H1 (cell line): ENCODE measurements at regions not wholly inside any gene's neighbourhood (a gene's known extent, or its start where the extent isn't known, plus 50 kb on each side); places are given as distances from the start of the nearest gene placed in this dataset.

ENCODE experiments used
- CTCF ChIA-PET: fragments of 300-600 bp; sonication (Branson Sonifier 250); formaldehyde crosslinking; loops from one replicate; lab custom pipeline; 2021; ENCODE audit not compliant: partially characterized antibody; lab: Charles Lee
- POLR2A ChIA-PET: fragments of 300-600 bp; sonication (Branson Sonifier 250); formaldehyde crosslinking; loops from one replicate; lab custom pipeline; 2021; ENCODE audit warnings: inconsistent platforms; ENCODE audit not compliant: partially characterized antibody; lab: Charles Lee
- DNase-seq, 2 experiments: peaks; one replicate each; pipeline versions ENCODE4 v3.0.0 to v3.0.0-alpha.2; 2010 to 2022; ENCODE audit warnings: low spot score in 2 of 2, low read depth in 1 of 2, mixed read lengths in 1 of 2
- FAIRE-seq: peaks from 2 replicates; lab custom pipeline; 2011; peaks lifted over from hg19 to GRCh38; lab: Jason Lieb, UNC
- H2AFZ ChIP-seq: 2 replicates; pipeline ENCODE4 v1.8.1; 2012; ENCODE audit warnings: low read length, inconsistent platforms
- H2AK5ac ChIP-seq: 2 replicates; pipeline ENCODE4 v1.6.1; 2013; ENCODE audit warnings: low read depth, low read length
- H2BK120ac ChIP-seq: replicated peaks from 2 replicates; pipeline ENCODE3; 2013; ENCODE audit warnings: low read depth, low read length, inconsistent platforms
- H2BK12ac ChIP-seq: 2 replicates; pipeline ENCODE4 v1.6.1; 2013; ENCODE audit warnings: low read depth, low read length
- H2BK15ac ChIP-seq: 2 replicates; pipeline ENCODE4 v1.6.1; 2013; ENCODE audit warnings: low read length
- H2BK20ac ChIP-seq: 2 replicates; pipeline ENCODE4 v1.6.1; 2013; ENCODE audit warnings: low read length
- H2BK5ac ChIP-seq: 2 replicates; pipeline ENCODE4 v1.6.1; 2013; ENCODE audit warnings: low read depth, low read length
- H3K14ac ChIP-seq: 2 replicates; pipeline ENCODE4 v1.6.1; 2013; ENCODE audit warnings: inconsistent platforms; ENCODE audit not compliant: insufficient read length
- H3K18ac ChIP-seq: 2 replicates; pipeline ENCODE4 v1.6.1; 2013; ENCODE audit warnings: low read length; ENCODE audit errors: extremely low read depth
- H3K23ac ChIP-seq: 2 replicates; pipeline ENCODE4 v1.6.1; 2013; ENCODE audit warnings: inconsistent platforms; ENCODE audit not compliant: insufficient read length
- H3K23me2 ChIP-seq: 2 replicates; pipeline ENCODE4 v1.6.1; 2013; ENCODE audit warnings: low read depth, low read length
- H3K27ac ChIP-seq: 2 replicates; pipeline ENCODE4 v1.6.1; 2011; ENCODE audit warnings: low read depth, low read length, inconsistent platforms
- H3K27me3 ChIP-seq, 4 experiments: replicated peaks in 1 of 4; 1 replicate in 1 of 4; 2 replicates in 3 of 4; pipeline versions ENCODE4 v1.6.1 to v1.8.1; 2011 to 2013; ENCODE audit warnings: low read length in 3 of 4, mild to moderate bottlenecking in 3 of 4, inconsistent platforms in 2 of 4, mixed read lengths in 2 of 4, moderate library complexity in 1 of 4; ENCODE audit not compliant: control insufficient read depth in 3 of 4, insufficient read depth in 3 of 4; ENCODE audit errors: extremely low read depth in 1 of 4
- H3K36me3 ChIP-seq, 4 experiments: 2 replicates each; pipeline versions ENCODE4 v1.6.1 to v1.8.1; 2011 to 2013; ENCODE audit warnings: mild to moderate bottlenecking in 4 of 4, low read length in 3 of 4, moderate library complexity in 2 of 4, control low read depth in 1 of 4, inconsistent platforms in 1 of 4; ENCODE audit not compliant: insufficient read depth in 4 of 4, control insufficient read depth in 2 of 4
- H3K4ac ChIP-seq: replicated peaks from 2 replicates; pipeline ENCODE3; 2013; ENCODE audit warnings: low read length, low read depth, mixed read lengths, inconsistent platforms; ENCODE audit not compliant: insufficient read length
- H3K4me1 ChIP-seq, 4 experiments: replicated peaks in 1 of 4; 1 replicate in 1 of 4; 2 replicates in 3 of 4; pipeline versions ENCODE4 v1.6.1 to v1.8.1; 2011 to 2013; ENCODE audit warnings: low read length in 3 of 4, inconsistent platforms in 2 of 4, mixed read lengths in 1 of 4; ENCODE audit not compliant: insufficient read depth in 4 of 4, control insufficient read depth in 3 of 4
- H3K4me2 ChIP-seq, 2 experiments: 2 replicates each; pipeline versions ENCODE4 v1.6.1 to v1.8.1; 2011 to 2013; ENCODE audit warnings: low read depth in 2 of 2, low read length in 2 of 2, control low read depth in 1 of 2, inconsistent platforms in 1 of 2, mild to moderate bottlenecking in 1 of 2; ENCODE audit not compliant: insufficient read depth in 1 of 2
- H3K4me3 ChIP-seq, 4 experiments: fragments of 200-600, 300-600 bp in 1 of 4; sonication (generic), shearing (Covaris generic), sonication (Bioruptor Twin) in 1 of 4; 2 replicates each; pipeline versions ENCODE4 v1.5.1 to v1.8.1; 2011 to 2016; ENCODE audit warnings: low read length in 4 of 4, low read depth in 3 of 4, control low read depth in 2 of 4, inconsistent platforms in 2 of 4, mild to moderate bottlenecking in 2 of 4, mixed read lengths in 1 of 4, moderate library complexity in 1 of 4; ENCODE audit not compliant: insufficient read depth in 2 of 4; ENCODE audit errors: extremely low read depth in 1 of 4
- H3K56ac ChIP-seq: replicated peaks from 2 replicates; pipeline ENCODE3; 2013; ENCODE audit warnings: low read depth, mild to moderate bottlenecking, mixed read lengths, low read length, inconsistent platforms; ENCODE audit not compliant: insufficient read length
- H3K79me1 ChIP-seq: 2 replicates; pipeline ENCODE4 v1.6.1; 2013; ENCODE audit warnings: low read depth, low read length, control low read depth
- H3K79me2 ChIP-seq, 2 experiments: 2 replicates each; pipeline versions ENCODE4 v1.6.1 to v1.8.1; 2012 to 2013; ENCODE audit warnings: low read length in 2 of 2, mild to moderate bottlenecking in 2 of 2, inconsistent platforms in 1 of 2; ENCODE audit not compliant: insufficient read depth in 2 of 2, control insufficient read depth in 1 of 2
- H3K9ac ChIP-seq, 4 experiments: replicated peaks in 1 of 4; 1 replicate in 1 of 4; 2 replicates in 3 of 4; pipeline versions ENCODE4 v1.6.1 to v1.8.1; 2011 to 2013; ENCODE audit warnings: low read depth in 3 of 4, low read length in 3 of 4, control low read depth in 2 of 4, mild to moderate bottlenecking in 2 of 4, moderate library complexity in 2 of 4, inconsistent platforms in 1 of 4; ENCODE audit errors: extremely low read depth in 1 of 4
- H3K9me3 ChIP-seq, 2 experiments: 2 replicates each; pipeline versions ENCODE4 v1.6.1 to v1.8.1; 2012 to 2013; ENCODE audit warnings: mild to moderate bottlenecking in 2 of 2, moderate library complexity in 2 of 2, control low read depth in 1 of 2, inconsistent platforms in 1 of 2, low read depth in 1 of 2, low read length in 1 of 2, mixed read lengths in 1 of 2; ENCODE audit not compliant: insufficient read depth in 2 of 2
- H4K20me1 ChIP-seq, 2 experiments: replicated peaks in 1 of 2; 2 replicates each; pipeline versions ENCODE3 to v1.8.1; 2011 to 2013; ENCODE audit warnings: inconsistent platforms in 2 of 2, low read length in 2 of 2, mild to moderate bottlenecking in 1 of 2; ENCODE audit not compliant: insufficient read depth in 2 of 2, control insufficient read depth in 1 of 2
- H4K5ac ChIP-seq: 2 replicates; pipeline ENCODE4 v1.6.1; 2013; ENCODE audit warnings: low read length, low read depth, mixed read lengths, inconsistent platforms; ENCODE audit not compliant: insufficient read length
- H4K8ac ChIP-seq: 2 replicates; pipeline ENCODE4 v1.8.0; 2013; ENCODE audit warnings: mild to moderate bottlenecking, moderate library complexity, low read length, inconsistent platforms; ENCODE audit not compliant: insufficient read depth; ENCODE audit errors: extremely low read depth
- H4K91ac ChIP-seq: replicated peaks from 2 replicates; pipeline ENCODE3; 2013; ENCODE audit warnings: low read length, mixed read lengths, inconsistent platforms; ENCODE audit not compliant: insufficient read length
- ATF3 ChIP-seq: IDR thresholded peaks from 2 replicates; pipeline ENCODE4 v1.6.1; 2011; ENCODE audit warnings: low read depth, mild to moderate bottlenecking, low read length; ENCODE audit not compliant: insufficient read depth
- GABPA ChIP-seq: IDR thresholded peaks from 2 replicates; pipeline ENCODE4 v1.6.1; 2011; ENCODE audit warnings: mild to moderate bottlenecking, low read length, moderate library complexity, borderline replicate concordance; ENCODE audit not compliant: insufficient read depth
- KDM4A ChIP-seq: IDR thresholded peaks from one replicate; pipeline ENCODE4 v1.7.1; 2012; ENCODE audit warnings: low read depth, mild to moderate bottlenecking, moderate library complexity, low read length, inconsistent platforms; ENCODE audit not compliant: severe bottlenecking
- NRF1 ChIP-seq: IDR thresholded peaks from 2 replicates; pipeline ENCODE4 v1.6.1; 2011; ENCODE audit warnings: mild to moderate bottlenecking, low read depth, low read length, improper control_type of control experiment
- PHF8 ChIP-seq: fragments of 200-600 bp; sonication (generic); conservative IDR thresholded peaks from 2 replicates; pipeline ENCODE4 v1.7.1; 2012; ENCODE audit warnings: low read depth, mild to moderate bottlenecking, inconsistent platforms, low read length, moderate library complexity
- POLR2AphosphoS5 ChIP-seq: IDR thresholded peaks from 2 replicates; pipeline ENCODE4 v1.6.1; 2011; ENCODE audit warnings: low read depth, low read length
- RXRA ChIP-seq: IDR thresholded peaks from 2 replicates; pipeline ENCODE4 v1.6.1; 2011; ENCODE audit warnings: low read depth, mild to moderate bottlenecking, low read length, moderate library complexity; ENCODE audit not compliant: insufficient read depth
- SIN3A ChIP-seq, 2 experiments: IDR thresholded peaks in 1 of 2; conservative IDR thresholded peaks in 1 of 2; 2 replicates each; pipeline ENCODE4 v1.6.1; 2011 to 2012; ENCODE audit warnings: low read length in 2 of 2, improper control_type of control experiment in 1 of 2, low read depth in 1 of 2, mild to moderate bottlenecking in 1 of 2
- WGBS, 2 experiments: shearing (Covaris generic) in 1 of 2; methylation state at CpG; one replicate each; pipeline versions ENCODE4 v1.1.6 to v1.1.7; 2013 to 2015; ENCODE audit warnings: low lambda C conversion rate in 2 of 2, mixed read lengths in 2 of 2, inconsistent platforms in 1 of 2, low coverage in 1 of 2, missing lambda C conversion rate in 1 of 2; ENCODE audit not compliant: insufficient replicate concordance in 2 of 2, insufficient coverage in 1 of 2, insufficient read length in 1 of 2; ENCODE audit errors: extremely low coverage in 1 of 2, missing lambda C conversion rate in 1 of 2; 5-methylcytosine and 5-hydroxymethylcytosine counted together

DNA sequence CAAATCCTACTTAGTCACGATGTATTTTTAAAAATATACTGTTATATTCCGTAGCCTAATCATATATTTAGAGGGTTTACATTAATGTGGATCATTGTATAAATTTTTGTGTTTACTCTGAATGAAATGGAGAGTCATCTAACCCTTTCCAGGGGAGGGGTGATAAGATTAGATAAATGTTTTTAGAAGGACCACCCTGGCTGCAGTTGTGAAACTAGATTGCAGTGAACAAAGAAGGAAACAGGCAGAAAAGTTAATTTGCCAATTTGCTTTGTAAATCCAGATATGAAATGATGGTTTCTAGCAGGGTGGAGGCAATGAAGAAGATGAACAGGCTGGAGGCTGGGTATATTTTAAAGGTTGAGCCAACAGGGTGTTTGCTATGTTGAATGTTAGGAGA lies 477.7 kb upstream of the ZMIZ1 start:
- Histone ChIP-seq H2AFZ (no peak overlapping the region), H4K20me1 (no peaks in the 10 kb centered on the region), H3K4ac (no peak overlapping the region), H3K4me1 (no peaks in the 10 kb centered on the region), H2BK12ac (no peak overlapping the region), H2BK5ac (no peak overlapping the region), H4K8ac (no peak overlapping the region), H3K14ac (no peak overlapping the region), H3K36me3 (no peaks in the 10 kb centered on the region), H3K79me2 (no peaks in the 10 kb centered on the region), H2BK120ac (no peak overlapping the region), H3K4me3 (no peak overlapping the region), H3K9ac (no peak overlapping the region), H3K56ac (no peak overlapping the region), H2BK20ac (no peak overlapping the region), H2BK15ac (no peak overlapping the region), H3K18ac (no peak overlapping the region), H3K27ac (no peak overlapping the region), H3K27me3 (no peaks in the 10 kb centered on the region), H3K9me3 (no peaks in the 10 kb centered on the region; a peak in 1 of 4 replicates), H3K23ac (no peak overlapping the region), H3K4me2 (no peak overlapping the region), H4K5ac (no peak overlapping the region), H4K91ac (no peak overlapping the region), H2AK5ac (no peak overlapping the region), H3K79me1 (no peaks in the 10 kb centered on the region), H3K23me2 (no peaks in the 10 kb centered on the region)
- DNase-seq (no peak), FAIRE-seq (no peak)
- ChIA-PET POLR2A (no interaction called here), CTCF (no interaction called here)
- WGBS, 2 experiments, result 87% methylated on average over 2 of the region's 2 CpGs; no CpG with 5 or more reads in 1 of the 2 experiments
- TF ChIP-seq RXRA, result no peak
- no peak for TF ChIP-seq PHF8
- no peak for TF ChIP-seq ATF3
- no peak for TF ChIP-seq KDM4A
- TF ChIP-seq NRF1, result no peak
- no peak for TF ChIP-seq POLR2AphosphoS5
- no peak for TF ChIP-seq SIN3A (conservative IDR thresholded peaks at IDR 0.05 in 1 of 2, IDR thresholded peaks at IDR 0.05 in 1 of 2; ENCODE audit: low read depth in 1 of 2, low read length in 2 of 2)
- TF ChIP-seq GABPA, result no peak
